ENCODE measurements at regions not wholly inside any gene's neighbourhood (a gene's known extent, or its start where the extent isn't known, plus 50 kb on each side); places are given as distances from the start of the nearest gene placed in this dataset.
"Not testable (repeated sequence)": the region's sequence is repeated elsewhere in the genome, so short reads cannot be mapped to it uniquely, and the experiment has no call there.

DNA sequence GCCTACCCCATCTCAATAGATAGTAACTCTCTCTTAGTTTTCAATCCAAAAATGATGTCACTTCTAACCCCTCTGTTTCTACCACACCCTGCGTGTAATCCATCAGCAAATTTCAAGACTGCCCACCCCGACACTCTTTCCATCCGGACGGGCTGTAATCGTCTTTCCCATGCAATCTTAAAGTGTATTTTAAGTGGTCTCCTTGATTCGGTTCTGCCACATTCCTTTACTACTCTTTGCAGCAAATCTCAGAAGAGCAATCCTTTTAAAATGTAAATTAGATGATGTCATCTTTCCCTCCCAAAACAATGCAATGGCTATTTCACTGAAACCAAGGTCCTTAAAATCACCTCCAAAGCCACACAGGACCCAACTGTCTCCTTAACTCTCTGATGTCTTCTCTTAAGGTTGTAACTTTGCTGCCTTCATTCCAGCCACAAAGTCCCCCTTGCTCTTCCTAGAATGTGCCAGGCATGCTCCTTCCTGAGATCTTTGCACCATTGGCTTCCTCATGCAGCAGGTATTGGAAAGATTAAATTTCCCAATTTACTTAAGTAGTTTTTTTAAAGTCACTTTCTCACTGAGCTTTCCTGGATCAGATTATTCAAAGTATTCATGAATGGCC is 932.5 kb upstream of the WWC1 start:
- 33% methylated on average over 1 of the region's 6 CpGs for WGBS (ENCODE audit: insufficient coverage, low lambda C conversion rate)
- H3K9me3 ChIP-seq (ENCODE audit: control insufficient read depth, low read depth, low read length): peaks cover 3% of the 10 kb centered on the region
- no peak for DNase-seq
- H3K27me3 ChIP-seq (ENCODE audit: control insufficient read depth, insufficient read depth, low read length): no peaks in the 10 kb centered on the region
- H3K27ac ChIP-seq (ENCODE audit: low read length): no peak overlapping the region
- no peaks in the 10 kb centered on the region for H3K4me1 ChIP-seq (ENCODE audit: control insufficient read depth, insufficient read depth, low read length)
- H3K36me3 ChIP-seq (ENCODE audit: control insufficient read depth, insufficient read depth, low read length): no peaks in the 10 kb centered on the region
- no peak overlapping the region for H3K4me3 ChIP-seq (ENCODE audit: low read length)

- no peaks in the 10 kb centered on the region for H3K36me3 ChIP-seq (ENCODE audit: control insufficient read depth, insufficient read depth, low read length)
- no peak overlapping the region for H3K27ac ChIP-seq (ENCODE audit: low read length)
- no peak for DNase-seq
- no peaks in the 10 kb centered on the region for H3K27me3 ChIP-seq (ENCODE audit: control insufficient read depth, insufficient read depth, low read length)
- WGBS (ENCODE audit: insufficient coverage, low lambda C conversion rate): no CpG with 5 or more reads among the region's 1 CpG
- H3K9me3 ChIP-seq (ENCODE audit: control insufficient read depth, low read depth, low read length): peaks cover 3% of the 10 kb centered on the region
- no peaks in the 10 kb centered on the region for H3K4me1 ChIP-seq (ENCODE audit: control insufficient read depth, insufficient read depth, low read length)
- H3K4me3 ChIP-seq (ENCODE audit: low read length): no peak overlapping the region
Measured at GRCh38 chr5:167361795-167362194, 929.6 kb upstream of the WWC1 start.

DNA sequence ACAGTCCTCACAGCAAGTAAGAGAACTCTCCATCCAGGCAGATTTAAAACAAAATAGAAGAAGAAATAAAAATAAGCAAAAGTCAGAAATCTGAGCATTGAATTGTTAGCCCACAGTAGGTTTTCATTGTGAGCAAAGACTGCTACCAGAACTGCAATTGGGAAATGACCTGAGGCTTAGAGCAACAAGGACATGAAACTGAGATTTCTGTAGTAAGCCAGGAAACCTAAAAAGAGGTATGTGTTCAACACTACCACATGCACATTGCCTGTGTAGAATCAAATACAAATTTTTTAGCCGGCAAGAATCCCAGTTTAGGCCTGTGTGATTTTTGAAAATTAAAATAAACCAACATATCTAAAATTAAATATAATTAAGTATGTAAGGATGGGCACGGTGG is 928.4 kb upstream of the WWC1 start:
- H3K4me1 ChIP-seq (ENCODE audit: control insufficient read depth, insufficient read depth, low read length): no peaks in the 10 kb centered on the region
- H3K27me3 ChIP-seq (ENCODE audit: control insufficient read depth, insufficient read depth, low read length): no peaks in the 10 kb centered on the region
- no peaks in the 10 kb centered on the region for H3K36me3 ChIP-seq (ENCODE audit: control insufficient read depth, insufficient read depth, low read length)
- H3K4me3 ChIP-seq (ENCODE audit: low read length): no peak overlapping the region
- H3K27ac ChIP-seq (ENCODE audit: low read length): no peak overlapping the region
- DNase-seq: no peak
- peaks cover 3% of the 10 kb centered on the region for H3K9me3 ChIP-seq (ENCODE audit: control insufficient read depth, low read depth, low read length)
- WGBS (ENCODE audit: insufficient coverage, low lambda C conversion rate): 100% methylated on average over 1 of the region's 2 CpGs

DNA sequence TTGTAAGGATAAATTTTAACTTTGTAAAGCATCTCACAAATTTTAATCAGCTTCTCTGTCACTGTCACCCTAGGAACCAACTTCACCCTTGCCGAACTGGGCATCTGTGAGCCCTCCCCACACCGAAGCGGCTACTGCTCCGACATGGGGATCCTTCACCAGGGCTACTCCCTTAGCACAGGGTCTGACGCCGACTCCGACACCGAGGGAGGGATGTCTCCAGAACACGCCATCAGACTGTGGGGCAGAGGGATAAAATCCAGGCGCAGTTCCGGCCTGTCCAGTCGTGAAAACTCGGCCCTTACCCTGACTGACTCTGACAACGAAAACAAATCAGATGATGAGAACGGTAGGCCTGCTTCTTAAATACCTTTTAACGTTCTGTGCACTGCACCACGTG is 916.3 kb upstream of the WWC1 start:
- H3K36me3 ChIP-seq (ENCODE audit: control insufficient read depth, insufficient read depth, low read length): no peaks in the 10 kb centered on the region
- no peak for DNase-seq
- H3K4me3 ChIP-seq (ENCODE audit: low read length): no peak overlapping the region
- no peaks in the 10 kb centered on the region for H3K9me3 ChIP-seq (ENCODE audit: control insufficient read depth, low read depth, low read length)
- no peak overlapping the region for H3K27ac ChIP-seq (ENCODE audit: low read length)
- H3K4me1 ChIP-seq (ENCODE audit: control insufficient read depth, insufficient read depth, low read length): peaks cover 6% of the 10 kb centered on the region
- H3K27me3 ChIP-seq (ENCODE audit: control insufficient read depth, insufficient read depth, low read length): no peaks in the 10 kb centered on the region
- WGBS (ENCODE audit: insufficient coverage, low lambda C conversion rate): no CpG with 5 or more reads among the region's 17 CpGs

GRCh38 chr5:167378894-167379723 is 912.3 kb upstream of the WWC1 start:
- Histone ChIP-seq H3K4me3 (ENCODE audit: low read length) (no peak overlapping the region), H3K27me3 (ENCODE audit: control insufficient read depth, insufficient read depth, low read length) (no peaks in the 10 kb centered on the region), H3K4me1 (ENCODE audit: control insufficient read depth, insufficient read depth, low read length) (peaks cover 6% of the 10 kb centered on the region), H3K27ac (ENCODE audit: low read length) (no peak overlapping the region), H3K9me3 (ENCODE audit: control insufficient read depth, low read depth, low read length) (no peaks in the 10 kb centered on the region), H3K36me3 (ENCODE audit: control insufficient read depth, insufficient read depth, low read length) (no peaks in the 10 kb centered on the region)
- 24% methylated on average over 4 of the region's 9 CpGs for WGBS (ENCODE audit: insufficient coverage, low lambda C conversion rate)
- peak; percentile 4 to 65 for DNase-seq

GRCh38 chr5:167381457-167381856 is 910.0 kb upstream of the WWC1 start:
- no peak for DNase-seq
- WGBS (ENCODE audit: insufficient coverage, low lambda C conversion rate): no CpG with 5 or more reads among the region's 1 CpG
- H3K4me1 ChIP-seq (ENCODE audit: control insufficient read depth, insufficient read depth, low read length): peaks cover 6% of the 10 kb centered on the region

DNA sequence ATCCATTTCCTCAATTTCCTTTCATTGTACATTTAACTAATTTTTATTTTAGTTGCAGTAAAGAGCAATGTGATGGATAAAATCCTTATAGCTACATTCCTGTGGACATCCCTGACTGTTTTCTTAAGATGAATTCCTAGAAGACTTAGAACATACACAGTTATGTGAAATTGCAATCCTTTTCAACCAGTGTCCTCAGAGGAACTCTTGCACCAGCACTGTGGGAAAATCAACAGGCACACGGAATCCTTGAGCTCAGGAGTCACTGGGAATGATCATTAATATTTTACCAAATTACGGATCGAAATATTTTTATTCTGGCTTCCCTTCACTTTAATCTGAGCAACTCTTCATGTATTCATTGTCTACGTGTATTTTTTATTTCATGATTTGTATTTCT is 901.9 kb upstream of the WWC1 start:
- Histone ChIP-seq H3K4me3 (ENCODE audit: low read length) (no peak overlapping the region), H3K27me3 (ENCODE audit: control insufficient read depth, insufficient read depth, low read length) (no peaks in the 10 kb centered on the region), H3K36me3 (ENCODE audit: control insufficient read depth, insufficient read depth, low read length) (no peaks in the 10 kb centered on the region), H3K27ac (ENCODE audit: low read length) (no peak overlapping the region), H3K4me1 (ENCODE audit: control insufficient read depth, insufficient read depth, low read length) (no peaks in the 10 kb centered on the region), H3K9me3 (ENCODE audit: control insufficient read depth, low read depth, low read length) (no peaks in the 10 kb centered on the region)
- DNase-seq: no peak
- WGBS (ENCODE audit: insufficient coverage, low lambda C conversion rate): 86% methylated on average over 4 of the region's 4 CpGs

More at GRCh38 chr5:167381457-167381856, 910.0 kb upstream of the WWC1 start:
- no peaks in the 10 kb centered on the region for H3K9me3 ChIP-seq (ENCODE audit: control insufficient read depth, low read depth, low read length)
- no peak overlapping the region for H3K4me3 ChIP-seq (ENCODE audit: low read length)
- no peaks in the 10 kb centered on the region for H3K36me3 ChIP-seq (ENCODE audit: control insufficient read depth, insufficient read depth, low read length)
- no peaks in the 10 kb centered on the region for H3K27me3 ChIP-seq (ENCODE audit: control insufficient read depth, insufficient read depth, low read length)
- H3K27ac ChIP-seq (ENCODE audit: low read length): no peak overlapping the region

GRCh38 chr5:167391286-167391685 is 900.2 kb upstream of the WWC1 start:
- not testable (repeated sequence) for H3K27me3 ChIP-seq (ENCODE audit: control insufficient read depth, insufficient read depth, low read length); H3K4me1 ChIP-seq (ENCODE audit: control insufficient read depth, insufficient read depth, low read length); H3K9me3 ChIP-seq (ENCODE audit: control insufficient read depth, low read depth, low read length); H3K36me3 ChIP-seq (ENCODE audit: control insufficient read depth, insufficient read depth, low read length); H3K27ac ChIP-seq (ENCODE audit: low read length); H3K4me3 ChIP-seq (ENCODE audit: low read length); DNase-seq
- WGBS (ENCODE audit: insufficient coverage, low lambda C conversion rate): no CpG with 5 or more reads among the region's 4 CpGs

DNA sequence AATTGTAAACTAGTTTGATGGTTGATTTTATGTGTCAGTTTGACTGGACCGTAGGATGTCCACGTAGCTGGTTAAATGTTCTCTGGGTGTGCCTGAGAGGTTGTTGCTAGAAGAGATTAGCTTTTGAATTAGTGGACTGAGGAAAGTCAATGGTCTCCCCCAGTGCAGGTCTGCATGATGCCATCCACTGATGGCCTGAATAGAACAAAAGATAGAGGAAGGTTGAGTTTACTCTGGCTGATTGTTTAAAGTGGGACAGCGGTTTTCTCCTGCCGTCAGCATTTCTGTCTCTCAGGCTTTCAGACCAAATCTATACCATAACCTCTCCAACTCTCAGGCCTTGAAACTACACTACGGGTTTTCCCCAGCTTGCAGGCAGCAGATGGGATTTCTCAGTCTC is 899.2 kb upstream of the WWC1 start:
- DNase-seq: no peak
- Histone ChIP-seq H3K9me3 (ENCODE audit: control insufficient read depth, low read depth, low read length) (no peaks in the 10 kb centered on the region), H3K4me1 (ENCODE audit: control insufficient read depth, insufficient read depth, low read length) (no peaks in the 10 kb centered on the region), H3K27ac (ENCODE audit: low read length) (no peak overlapping the region), H3K4me3 (ENCODE audit: low read length) (no peak overlapping the region), H3K36me3 (ENCODE audit: control insufficient read depth, insufficient read depth, low read length) (no peaks in the 10 kb centered on the region), H3K27me3 (ENCODE audit: control insufficient read depth, insufficient read depth, low read length) (no peaks in the 10 kb centered on the region)
- 80% methylated on average over 5 of the region's 5 CpGs for WGBS (ENCODE audit: insufficient coverage, low lambda C conversion rate)

GRCh38 chr5:167393358-167393757 is 898.1 kb upstream of the WWC1 start:
- no peak overlapping the region for H3K4me3 ChIP-seq (ENCODE audit: low read length)
- no peak overlapping the region for H3K27ac ChIP-seq (ENCODE audit: low read length)
- H3K36me3 ChIP-seq (ENCODE audit: control insufficient read depth, insufficient read depth, low read length): no peaks in the 10 kb centered on the region
- H3K4me1 ChIP-seq (ENCODE audit: control insufficient read depth, insufficient read depth, low read length): no peaks in the 10 kb centered on the region
- no peaks in the 10 kb centered on the region for H3K27me3 ChIP-seq (ENCODE audit: control insufficient read depth, insufficient read depth, low read length)
- no peaks in the 10 kb centered on the region for H3K9me3 ChIP-seq (ENCODE audit: control insufficient read depth, low read depth, low read length)
- no peak for DNase-seq

DNA sequence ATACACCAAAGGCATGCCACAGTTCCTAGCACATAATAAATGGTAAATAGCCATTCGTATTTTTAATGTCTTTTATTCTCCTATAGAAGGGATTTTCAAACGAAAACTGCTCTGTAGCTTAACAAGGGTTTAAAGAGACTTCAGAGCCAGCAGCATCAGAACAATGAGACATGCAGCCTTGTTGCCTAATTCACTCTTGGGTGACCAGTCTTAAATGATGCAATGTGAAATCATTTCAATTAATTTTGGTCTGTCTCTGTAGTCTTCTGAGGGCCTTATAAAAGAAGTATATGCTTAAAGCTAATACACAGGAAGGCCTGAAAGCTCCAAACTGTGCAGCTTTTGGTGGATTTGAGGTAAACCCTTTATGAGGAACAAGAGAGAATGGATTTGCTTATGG is 888.8 kb upstream of the WWC1 start:
- WGBS (ENCODE audit: insufficient coverage, low lambda C conversion rate): no CpG with 5 or more reads among the region's 2 CpGs
- Histone ChIP-seq H3K36me3 (ENCODE audit: control insufficient read depth, insufficient read depth, low read length) (no peaks in the 10 kb centered on the region), H3K27ac (ENCODE audit: low read length) (no peak overlapping the region), H3K4me1 (ENCODE audit: control insufficient read depth, insufficient read depth, low read length) (no peaks in the 10 kb centered on the region), H3K27me3 (ENCODE audit: control insufficient read depth, insufficient read depth, low read length) (no peaks in the 10 kb centered on the region), H3K4me3 (ENCODE audit: low read length) (no peak overlapping the region), H3K9me3 (ENCODE audit: control insufficient read depth, low read depth, low read length) (no peaks in the 10 kb centered on the region)
- no peak for DNase-seq
